ENCODE measurements at regions not wholly inside any gene's neighbourhood (a gene's known extent, or its start where the extent isn't known, plus 50 kb on each side); places are given as distances from the start of the nearest gene placed in this dataset.

DNA sequence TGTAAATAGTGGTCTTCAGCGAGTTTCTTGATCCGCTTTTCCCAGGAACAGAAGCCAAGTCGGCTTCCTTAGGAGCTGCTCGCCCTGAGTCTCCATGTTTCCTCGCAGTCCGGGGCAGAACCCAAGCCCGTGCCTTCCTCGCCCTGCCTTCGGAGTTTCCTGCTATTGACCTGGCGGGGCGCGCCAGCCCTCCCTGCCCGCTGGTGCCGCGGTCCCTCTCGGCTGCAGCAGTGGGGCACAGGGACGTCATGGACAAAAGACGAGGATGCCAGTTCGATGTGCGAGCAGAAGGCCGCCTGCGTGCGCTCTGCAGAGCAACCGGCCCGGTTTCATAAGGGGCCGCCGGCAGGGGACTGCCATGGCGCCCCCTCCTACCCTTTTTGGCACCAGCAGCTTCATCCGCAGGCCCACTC is 156.6 kb downstream of the TM9SF2 start:
- Histone ChIP-seq H3K4me1 (replicated peaks; ENCODE audit: insufficient read depth) (no peaks in the 10 kb centered on the region), H3K4me2 (no peak overlapping the region), H3K79me2 (ENCODE audit: low read depth) (no peaks in the 10 kb centered on the region), H3F3A (ENCODE audit: insufficient read depth, low read depth) (no peaks in the 10 kb centered on the region), H3K9me2 (ENCODE audit: insufficient read depth) (no peaks in the 10 kb centered on the region), H3K36me3 (ENCODE audit: low read depth) (no peaks in the 10 kb centered on the region), H4K20me1 (ENCODE audit: insufficient read depth) (no peaks in the 10 kb centered on the region), H3K4me3 (no peak overlapping the region), H2AFZ (no peak overlapping the region), H3K27ac (no peak overlapping the region), H3K9me3 (ENCODE audit: insufficient read depth, low read depth) (no peaks in the 10 kb centered on the region), H3K27me3 (ENCODE audit: insufficient read depth, low read depth) (no peaks in the 10 kb centered on the region)
- no peak for DNase-seq
- intact Hi-C loops (cut with micrococcal nuclease; ENCODE audit: unreplicated experiment): loop anchor here (2.0 to 10.0 kb wide), 4 partner anchors 259 to 1467 kb away; no protein-coding TSS in a partner anchor
- BruUV-seq (replicated peaks): no TSS peak
- TF ChIP-seq EZH2 (IDR thresholded peaks at IDR 0.05; ENCODE audit: low read depth): no peak
- TF ChIP-seq, protein P1, sequence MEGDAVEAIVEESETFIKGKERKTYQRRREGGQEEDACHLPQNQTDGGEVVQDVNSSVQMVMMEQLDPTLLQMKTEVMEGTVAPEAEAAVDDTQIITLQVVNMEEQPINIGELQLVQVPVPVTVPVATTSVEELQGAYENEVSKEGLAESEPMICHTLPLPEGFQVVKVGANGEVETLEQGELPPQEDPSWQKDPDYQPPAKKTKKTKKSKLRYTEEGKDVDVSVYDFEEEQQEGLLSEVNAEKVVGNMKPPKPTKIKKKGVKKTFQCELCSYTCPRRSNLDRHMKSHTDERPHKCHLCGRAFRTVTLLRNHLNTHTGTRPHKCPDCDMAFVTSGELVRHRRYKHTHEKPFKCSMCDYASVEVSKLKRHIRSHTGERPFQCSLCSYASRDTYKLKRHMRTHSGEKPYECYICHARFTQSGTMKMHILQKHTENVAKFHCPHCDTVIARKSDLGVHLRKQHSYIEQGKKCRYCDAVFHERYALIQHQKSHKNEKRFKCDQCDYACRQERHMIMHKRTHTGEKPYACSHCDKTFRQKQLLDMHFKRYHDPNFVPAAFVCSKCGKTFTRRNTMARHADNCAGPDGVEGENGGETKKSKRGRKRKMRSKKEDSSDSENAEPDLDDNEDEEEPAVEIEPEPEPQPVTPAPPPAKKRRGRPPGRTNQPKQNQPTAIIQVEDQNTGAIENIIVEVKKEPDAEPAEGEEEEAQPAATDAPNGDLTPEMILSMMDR (conservative IDR thresholded peaks at IDR 0.05): no peak
- CTCF ChIA-PET: no interaction called here
- POLR2A ChIA-PET (ENCODE audit: unreplicated experiment): no interaction called here

- intact Hi-C loops (cut with micrococcal nuclease; ENCODE audit: unreplicated experiment): loop anchor here (2.0 to 10.0 kb wide), 4 partner anchors 260 to 1468 kb away; no protein-coding TSS in a partner anchor
- H3K4me3 ChIP-seq: no peak overlapping the region
- DNase-seq: no peak
- H3K4me1 ChIP-seq (replicated peaks; ENCODE audit: insufficient read depth): no peaks in the 10 kb centered on the region
- H3K9me3 ChIP-seq (ENCODE audit: insufficient read depth, low read depth): no peaks in the 10 kb centered on the region
- no peaks in the 10 kb centered on the region for H3K79me2 ChIP-seq (ENCODE audit: low read depth)
- no peak overlapping the region for H3K27ac ChIP-seq
- H3K27me3 ChIP-seq (ENCODE audit: insufficient read depth, low read depth): no peaks in the 10 kb centered on the region
- H3K4me2 ChIP-seq: no peak overlapping the region
- H3K36me3 ChIP-seq (ENCODE audit: low read depth): no peaks in the 10 kb centered on the region
- H3F3A ChIP-seq (ENCODE audit: insufficient read depth, low read depth): no peaks in the 10 kb centered on the region
- no peak overlapping the region for H2AFZ ChIP-seq
- ChIA-PET CTCF (interaction anchor here (1.2 kb wide), 1 partner anchor 1471 kb away, joined by 4 read pairs; no protein-coding TSS in a partner anchor), POLR2A (ENCODE audit: unreplicated experiment) (no interaction called here)
- TF ChIP-seq EZH2 (IDR thresholded peaks at IDR 0.05; ENCODE audit: low read depth): no peak
- TF ChIP-seq, protein P1 (conservative IDR thresholded peaks at IDR 0.05): no peak
- BruUV-seq (replicated peaks): no TSS peak
- no peaks in the 10 kb centered on the region for H3K9me2 ChIP-seq (ENCODE audit: insufficient read depth)
- no peaks in the 10 kb centered on the region for H4K20me1 ChIP-seq (ENCODE audit: insufficient read depth)
These were observed 155.6 kb downstream of the TM9SF2 start for GRCh38 chr13:99656844-99657381.

DNA sequence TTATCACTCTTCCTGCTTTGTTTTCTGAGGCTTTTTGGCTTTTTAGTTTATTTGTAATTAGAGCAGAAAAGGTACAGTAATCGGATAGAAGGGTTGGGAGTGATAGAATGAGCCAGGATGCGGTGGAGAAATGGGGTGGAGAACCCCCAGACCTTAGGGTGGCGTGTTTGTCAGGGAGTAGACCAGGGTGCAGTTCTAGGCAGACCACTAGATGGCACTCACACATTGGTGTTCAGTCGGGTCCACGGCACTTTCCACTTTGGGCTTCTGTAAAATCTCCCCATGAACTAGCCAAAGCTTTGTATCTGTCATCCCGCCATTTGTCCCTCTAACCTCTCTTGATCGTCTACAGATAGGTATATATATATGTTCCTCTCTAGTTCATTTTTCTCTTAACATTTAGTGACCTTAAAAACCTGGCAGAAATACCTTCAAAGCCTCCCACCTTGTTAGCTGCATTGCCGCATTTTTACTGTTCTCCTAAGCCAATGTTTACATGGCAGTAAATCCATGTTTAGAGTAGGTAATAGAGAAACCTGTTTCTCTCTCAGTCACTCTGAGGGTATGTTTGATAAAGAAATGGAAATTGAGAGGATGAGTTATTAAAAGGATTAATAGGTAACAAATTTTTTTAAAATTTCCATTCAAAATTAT is 154.9 kb downstream of the TM9SF2 start:
- POLR2A ChIA-PET (ENCODE audit: unreplicated experiment): no interaction called here

More for the DNA sequence above, 154.9 kb downstream of the TM9SF2 start:
- CTCF ChIA-PET: interaction anchor here (1.2 kb wide), 1 partner anchor 1472 kb away, joined by 4 read pairs; no protein-coding TSS in a partner anchor
- H2AFZ ChIP-seq: no peak overlapping the region
- no peaks in the 10 kb centered on the region for H3K9me3 ChIP-seq (ENCODE audit: insufficient read depth, low read depth)
- BruUV-seq (replicated peaks): no TSS peak
- intact Hi-C loops (cut with micrococcal nuclease; ENCODE audit: unreplicated experiment): loop anchor here (2.0 to 10.0 kb wide), 4 partner anchors 261 to 1469 kb away; no protein-coding TSS in a partner anchor
- no peak overlapping the region for H3K27ac ChIP-seq
- TF ChIP-seq, protein P1 (conservative IDR thresholded peaks at IDR 0.05): peak; percentile 96
- TF ChIP-seq EZH2 (IDR thresholded peaks at IDR 0.05; ENCODE audit: low read depth): no peak
- no peaks in the 10 kb centered on the region for H4K20me1 ChIP-seq (ENCODE audit: insufficient read depth)
- no peaks in the 10 kb centered on the region for H3K27me3 ChIP-seq (ENCODE audit: insufficient read depth, low read depth)
- H3K4me2 ChIP-seq: no peak overlapping the region
- no peaks in the 10 kb centered on the region for H3K79me2 ChIP-seq (ENCODE audit: low read depth)
- peak; percentile 53 to 60 for DNase-seq
- H3K9me2 ChIP-seq (ENCODE audit: insufficient read depth): no peaks in the 10 kb centered on the region
- H3K4me3 ChIP-seq: no peak overlapping the region
- no peaks in the 10 kb centered on the region for H3F3A ChIP-seq (ENCODE audit: insufficient read depth, low read depth)
- no peaks in the 10 kb centered on the region for H3K36me3 ChIP-seq (ENCODE audit: low read depth)
- H3K4me1 ChIP-seq (replicated peaks; ENCODE audit: insufficient read depth): no peaks in the 10 kb centered on the region
